T-cell (primary cell): ENCODE measurements at regions not wholly inside any gene's neighbourhood (a gene's known extent, or its start where the extent isn't known, plus 50 kb on each side); places are given as distances from the start of the nearest gene placed in this dataset.

Source experiments
- ATAC-seq, 4 experiments: fragments of 200-7000 bp in 3 of 4; fragments of 150-1000 bp in 1 of 4; cut with Tn5 transposase; replicated peaks in 1 of 4; 1 replicate in 3 of 4; 2 replicates in 1 of 4; pipeline ENCODE4 v1.10.0; 2021; ENCODE audit warnings: moderate library complexity in 3 of 4, mild to moderate bottlenecking in 2 of 4, moderate number of reproducible peaks in 1 of 4
- CTCF ChIA-PET, 2 donors: fragments of 300-600 bp; sonication (Branson Sonifier 250); formaldehyde crosslinking; loops; one replicate each; lab custom pipeline; 2022; ENCODE audit warnings: antibody characterized with exemption in 2 of 2; lab: Charles Lee
- POLR2A ChIA-PET, 2 donors: fragments of 300-600 bp; sonication (Branson Sonifier 250); formaldehyde crosslinking; loops; one replicate each; lab custom pipeline; 2022; ENCODE audit warnings: antibody characterized with exemption in 2 of 2; lab: Charles Lee
- DNase-seq, 35 experiments: peaks; one replicate each; pipeline versions ENCODE4 v3.0.0 to v3.0.0-alpha.2; 2013 to 2023
- H3K27ac ChIP-seq: one replicate; pipeline ENCODE4 v1.5.1; 2013; ENCODE audit warnings: low read length
- H3K27me3 ChIP-seq, 2 experiments: replicated peaks in 1 of 2; 1 replicate in 1 of 2; 2 replicates in 1 of 2; pipeline versions ENCODE4 v1.6.1 to v1.7.0; 2013; ENCODE audit warnings: low read length in 1 of 2, mixed read lengths in 1 of 2; ENCODE audit not compliant: control insufficient read depth in 2 of 2, insufficient read depth in 2 of 2; ENCODE audit errors: extremely low read depth in 1 of 2
- H3K36me3 ChIP-seq, 2 donors: 1 replicate in 1 of 2; 2 replicates in 1 of 2; pipeline versions ENCODE4 v1.6.1 to v1.7.0; 2013; ENCODE audit warnings: low read length in 1 of 2; ENCODE audit not compliant: control insufficient read depth in 2 of 2, insufficient read depth in 1 of 2; ENCODE audit errors: extremely low read depth in 1 of 2
- H3K4me1 ChIP-seq, 2 experiments: 1 replicate in 1 of 2; 2 replicates in 1 of 2; pipeline versions ENCODE4 v1.6.1 to v1.7.0; 2013; ENCODE audit warnings: low read length in 2 of 2, mixed read lengths in 1 of 2; ENCODE audit not compliant: insufficient read depth in 2 of 2, control insufficient read depth in 1 of 2; ENCODE audit errors: extremely low read depth in 1 of 2
- H3K4me3 ChIP-seq, 2 donors: 1 replicate in 1 of 2; 2 replicates in 1 of 2; pipeline versions ENCODE4 v1.5.1 to v1.7.0; 2013; ENCODE audit warnings: mild to moderate bottlenecking in 2 of 2, low read length in 1 of 2, moderate library complexity in 1 of 2; ENCODE audit not compliant: control insufficient read depth in 1 of 2; ENCODE audit errors: extremely low read depth in 1 of 2
- H3K9me3 ChIP-seq: 2 replicates; pipeline ENCODE4 v1.7.0; 2013
- H3K27ac Mint-ChIP-seq, 2 donors: one replicate each; pipeline ENCODE4 v1.8.0; 2020 to 2021; ENCODE audit warnings: mild to moderate bottlenecking in 2 of 2, mixed read lengths in 2 of 2
- H3K27me3 Mint-ChIP-seq, 2 donors: one replicate each; pipeline ENCODE4 v1.8.0; 2021 to 2022; ENCODE audit warnings: mixed read lengths in 2 of 2
- H3K36me3 Mint-ChIP-seq: one replicate; pipeline ENCODE4 v1.8.0; 2021; ENCODE audit warnings: mixed read lengths
- H3K4me1 Mint-ChIP-seq, 3 donors: one replicate each; pipeline ENCODE4 v1.8.0; 2020 to 2022; ENCODE audit warnings: mixed read lengths in 3 of 3, mild to moderate bottlenecking in 1 of 3
- H3K4me3 Mint-ChIP-seq, 3 donors: one replicate each; pipeline ENCODE4 v1.8.0; 2020 to 2022; ENCODE audit warnings: mild to moderate bottlenecking in 3 of 3, mixed read lengths in 3 of 3, moderate library complexity in 3 of 3
- H3K9me3 Mint-ChIP-seq, 3 donors: one replicate each; pipeline ENCODE4 v1.8.0; 2020 to 2022; ENCODE audit warnings: mixed read lengths in 3 of 3
- WGBS: methylation state at CpG from one replicate; pipeline ENCODE4 v1.1.5; 2013; ENCODE audit warnings: missing lambda C conversion rate; ENCODE audit not compliant: insufficient coverage; 5-methylcytosine and 5-hydroxymethylcytosine counted together

DNA sequence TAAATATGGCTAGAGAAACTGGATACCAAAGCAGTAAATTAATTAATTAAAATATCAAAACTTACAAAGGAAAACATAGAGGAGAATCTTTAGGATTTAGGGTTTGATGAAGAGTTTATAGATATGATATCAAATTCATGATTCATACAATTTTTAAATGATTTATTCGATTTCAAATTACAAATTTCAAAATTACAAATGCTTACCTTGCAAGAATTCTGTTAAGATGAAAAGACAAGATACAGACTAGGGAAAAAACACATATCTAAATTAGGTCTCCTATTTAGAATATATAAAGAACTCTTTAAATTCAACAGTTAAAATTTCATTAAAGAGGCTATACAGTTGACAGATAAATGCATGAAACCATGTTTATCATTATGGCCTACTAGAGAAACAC, 930.7 kb downstream of the ZPLD1 start:
- H3K27ac ChIP-seq, result no peak overlapping the region
- no peaks in the 10 kb centered on the region for H3K36me3 ChIP-seq
- Mint-ChIP-seq H3K27me3 (no peaks in the 10 kb centered on the region), H3K4me1 (no peaks in the 10 kb centered on the region), H3K27ac (no peak overlapping the region), H3K9me3 (peaks cover 0 to 3% (median 0%) of the 10 kb centered on the region in 3 donors), H3K4me3 (no peak overlapping the region), H3K36me3 (no peaks in the 10 kb centered on the region)
- no peaks in the 10 kb centered on the region for H3K9me3 ChIP-seq
- H3K4me1 ChIP-seq, result no peaks in the 10 kb centered on the region
- ChIA-PET CTCF (no interaction called here), POLR2A (no interaction called here)
- ATAC-seq (no peak), DNase-seq (no peak)
- no peaks in the 10 kb centered on the region for H3K27me3 ChIP-seq
- H3K4me3 ChIP-seq, result no peak overlapping the region
- no CpG with 5 or more reads among the region's 1 CpG for WGBS

DNA sequence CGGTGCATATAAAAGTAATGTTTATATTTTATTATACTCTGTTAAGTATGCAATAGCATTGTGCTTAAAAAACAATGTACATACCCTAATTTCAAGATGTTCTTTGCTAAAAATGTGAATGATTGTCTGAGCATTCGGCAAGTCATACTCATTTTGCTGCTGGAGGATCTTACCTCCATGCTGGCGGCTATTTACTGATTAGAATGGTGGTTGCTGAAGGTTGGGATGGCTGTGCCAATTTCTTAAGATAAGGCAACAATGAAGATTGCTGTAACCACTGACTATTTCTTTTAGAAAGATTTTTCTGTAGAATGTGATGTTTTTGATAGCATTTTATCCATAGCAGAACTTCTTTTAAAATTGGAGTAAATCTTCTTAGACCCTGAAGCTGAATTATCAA, 932.7 kb downstream of the ZPLD1 start:
- CTCF ChIA-PET, result no interaction called here
- Mint-ChIP-seq H3K9me3 (peaks cover 0 to 4% (median 0%) of the 10 kb centered on the region in 3 donors), H3K27ac (no peak overlapping the region), H3K4me3 (no peak overlapping the region), H3K27me3 (no peaks in the 10 kb centered on the region), H3K36me3 (no peaks in the 10 kb centered on the region), H3K4me1 (no peaks in the 10 kb centered on the region)
- DNase-seq (no peak), ATAC-seq (no peak)
- H3K27ac ChIP-seq, result no peak overlapping the region
- H3K27me3 ChIP-seq, result no peaks in the 10 kb centered on the region
- POLR2A ChIA-PET, result no interaction called here
- H3K36me3 ChIP-seq, result no peaks in the 10 kb centered on the region
- H3K4me1 ChIP-seq, result no peaks in the 10 kb centered on the region
- no peak overlapping the region for H3K4me3 ChIP-seq
- 100% methylated on average over 1 of the region's 3 CpGs for WGBS
- H3K9me3 ChIP-seq, result no peaks in the 10 kb centered on the region

- DNase-seq, result no peak
- H3K36me3 ChIP-seq, result no peaks in the 10 kb centered on the region
- no peak overlapping the region for H3K4me3 Mint-ChIP-seq
- no peak overlapping the region for H3K27ac Mint-ChIP-seq
- H3K9me3 Mint-ChIP-seq, result peaks cover 0 to 9% (median 0%) of the 10 kb centered on the region in 3 donors
- H3K27me3 Mint-ChIP-seq, result no peaks in the 10 kb centered on the region
- no peaks in the 10 kb centered on the region for H3K4me1 ChIP-seq
- WGBS, result no CpG with 5 or more reads among the region's 1 CpG
- H3K36me3 Mint-ChIP-seq, result no peaks in the 10 kb centered on the region
- no peaks in the 10 kb centered on the region for H3K4me1 Mint-ChIP-seq
- ChIA-PET POLR2A (no interaction called here), CTCF (interaction anchor here in 1 of 2 donors (0.5 kb wide), 1 partner anchor 1143 kb away, joined by 5 read pairs; no protein-coding TSS in a partner anchor)
- no peaks in the 10 kb centered on the region for H3K9me3 ChIP-seq
- no peak overlapping the region for H3K27ac ChIP-seq
- no peak overlapping the region for H3K4me3 ChIP-seq
- no peak for ATAC-seq
- H3K27me3 ChIP-seq, result no peaks in the 10 kb centered on the region
Measured at GRCh38 chr3:103371411-103371810, 936.6 kb downstream of the ZPLD1 start.

DNA sequence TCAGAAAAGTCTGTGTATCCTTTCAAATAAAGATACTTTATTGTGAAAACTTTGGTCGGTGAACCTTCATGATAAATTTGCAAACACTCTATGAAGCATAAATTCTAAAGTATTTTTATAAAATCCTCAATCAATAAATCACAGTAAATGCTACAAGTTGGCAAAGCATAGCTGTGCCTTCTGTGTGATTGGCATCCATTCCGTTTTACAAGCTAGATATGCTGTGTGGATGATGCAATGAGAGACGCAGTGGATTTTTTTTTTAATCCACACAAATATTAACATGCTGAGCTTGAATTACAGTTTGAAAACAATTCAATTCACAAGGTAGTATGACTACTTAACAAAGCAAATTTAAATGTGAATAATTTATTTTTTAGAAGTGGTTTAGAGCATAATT, 937.2 kb downstream of the ZPLD1 start:
- H3K36me3 Mint-ChIP-seq, result no peaks in the 10 kb centered on the region
- H3K4me3 Mint-ChIP-seq, result no peak overlapping the region
- WGBS, result no CpG with 5 or more reads among the region's 3 CpGs
- no peaks in the 10 kb centered on the region for H3K36me3 ChIP-seq
- H3K9me3 Mint-ChIP-seq, result peaks cover 0 to 10% (median 1%) of the 10 kb centered on the region in 3 donors
- H3K4me1 Mint-ChIP-seq, result no peaks in the 10 kb centered on the region
- H3K9me3 ChIP-seq, result no peaks in the 10 kb centered on the region
- no peaks in the 10 kb centered on the region for H3K4me1 ChIP-seq
- DNase-seq, result no peak
- H3K27ac ChIP-seq, result no peak overlapping the region
- CTCF ChIA-PET, result no interaction called here
- H3K27me3 ChIP-seq, result no peaks in the 10 kb centered on the region
- H3K27ac Mint-ChIP-seq, result no peak overlapping the region
- no peak for ATAC-seq
- no peak overlapping the region for H3K4me3 ChIP-seq
- no peaks in the 10 kb centered on the region for H3K27me3 Mint-ChIP-seq
- POLR2A ChIA-PET, result no interaction called here

DNA sequence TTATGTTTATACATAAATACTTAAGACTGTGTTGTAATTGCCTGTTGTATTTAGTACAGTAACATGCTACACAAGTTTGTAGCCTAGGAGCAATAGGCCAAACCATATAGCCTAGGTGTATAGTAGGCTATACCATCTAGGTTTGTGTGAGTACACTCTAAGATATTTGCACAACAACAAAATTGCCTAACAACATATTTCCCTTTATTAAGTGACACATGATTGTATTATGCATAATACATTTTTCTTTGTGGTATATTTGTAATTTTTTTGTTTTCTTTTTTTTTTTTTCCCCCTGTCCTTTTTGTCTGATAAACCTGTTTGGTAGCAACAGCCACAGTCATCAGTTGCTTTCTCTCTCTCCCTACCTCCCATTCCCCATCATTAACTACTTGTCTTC, 945.6 kb downstream of the ZPLD1 start:
- H3K9me3 Mint-ChIP-seq, result peaks cover 2 to 6% (median 5%) of the 10 kb centered on the region in 3 donors

GRCh38 chr3:103381296-103382079, 946.7 kb downstream of the ZPLD1 start:
- Histone ChIP-seq H3K27me3 (no peaks in the 10 kb centered on the region), H3K27ac (no peak overlapping the region), H3K36me3 (no peaks in the 10 kb centered on the region), H3K4me1 (no peaks in the 10 kb centered on the region), H3K4me3 (no peak overlapping the region), H3K9me3 (no peaks in the 10 kb centered on the region)
- Mint-ChIP-seq H3K36me3 (no peaks in the 10 kb centered on the region), H3K27ac (no peak overlapping the region), H3K4me3 (no peak overlapping the region), H3K27me3 (no peaks in the 10 kb centered on the region), H3K4me1 (no peaks in the 10 kb centered on the region), H3K9me3 (peaks cover 0 to 5% (median 2%) of the 10 kb centered on the region in 3 donors)
- ChIA-PET POLR2A (no interaction called here), CTCF (no interaction called here)
- DNase-seq (no peak), ATAC-seq (no peak)
- no CpG with 5 or more reads among the region's 5 CpGs for WGBS

More for the DNA sequence above, 945.6 kb downstream of the ZPLD1 start:
- no peaks in the 10 kb centered on the region for H3K36me3 Mint-ChIP-seq
- no peaks in the 10 kb centered on the region for H3K4me1 Mint-ChIP-seq
- DNase-seq (no peak), ATAC-seq (no peak)
- no peak overlapping the region for H3K27ac Mint-ChIP-seq
- Histone ChIP-seq H3K9me3 (no peaks in the 10 kb centered on the region), H3K27me3 (no peaks in the 10 kb centered on the region), H3K4me1 (no peaks in the 10 kb centered on the region), H3K36me3 (no peaks in the 10 kb centered on the region), H3K4me3 (no peak overlapping the region), H3K27ac (no peak overlapping the region)
- CTCF ChIA-PET, result no interaction called here
- POLR2A ChIA-PET, result no interaction called here
- H3K4me3 Mint-ChIP-seq, result no peak overlapping the region
- H3K27me3 Mint-ChIP-seq, result no peaks in the 10 kb centered on the region
